ENCODE measurements at regions not wholly inside any gene's neighbourhood (a gene's known extent, or its start where the extent isn't known, plus 50 kb on each side); places are given as distances from the start of the nearest gene placed in this dataset.

GRCh38 chr2:14220101-14220500, 412.4 kb upstream of the LRATD1 start:
- FAIRE-seq = no peak
- TF ChIP-seq CTCF (IDR thresholded peaks at IDR 0.05; ENCODE audit: insufficient read depth, missing control alignments) = no peak
- no peak for DNase-seq (ENCODE audit: insufficient read length, low spot score)

DNA sequence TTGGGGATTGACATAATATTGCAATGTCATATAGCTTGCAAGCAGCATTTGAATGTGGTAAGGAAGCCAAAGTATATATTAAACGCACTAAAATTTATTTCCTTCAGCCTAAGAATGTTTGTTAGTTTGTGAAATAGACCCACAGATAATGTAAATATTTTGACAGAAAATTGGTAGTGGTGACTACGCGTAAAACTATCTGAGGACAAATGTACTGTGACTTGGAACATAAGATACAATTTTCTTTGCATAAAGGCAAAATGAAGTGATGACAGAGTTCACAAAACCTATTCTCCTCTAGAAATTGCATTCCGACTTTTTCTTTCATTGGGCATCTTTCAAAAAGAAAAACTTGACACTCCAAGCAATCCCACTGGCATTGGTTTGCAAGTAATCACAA, 411.1 kb upstream of the LRATD1 start:
- DNase-seq (ENCODE audit: insufficient read length, low spot score) = no peak
- no peak for FAIRE-seq
- TF ChIP-seq CTCF (IDR thresholded peaks at IDR 0.05; ENCODE audit: insufficient read depth, missing control alignments) = no peak

GRCh38 chr2:14223576-14223975, 408.9 kb upstream of the LRATD1 start:
- DNase-seq (ENCODE audit: insufficient read length, low spot score) (no peak), FAIRE-seq (no peak)
- TF ChIP-seq CTCF (IDR thresholded peaks at IDR 0.05; ENCODE audit: insufficient read depth, missing control alignments) = no peak

GRCh38 chr2:14231391-14231898, 401.1 kb upstream of the LRATD1 start:
- no peak for FAIRE-seq
- no peak for DNase-seq (ENCODE audit: insufficient read length, low spot score)
- TF ChIP-seq CTCF (IDR thresholded peaks at IDR 0.05; ENCODE audit: insufficient read depth, missing control alignments) = no peak

DNA sequence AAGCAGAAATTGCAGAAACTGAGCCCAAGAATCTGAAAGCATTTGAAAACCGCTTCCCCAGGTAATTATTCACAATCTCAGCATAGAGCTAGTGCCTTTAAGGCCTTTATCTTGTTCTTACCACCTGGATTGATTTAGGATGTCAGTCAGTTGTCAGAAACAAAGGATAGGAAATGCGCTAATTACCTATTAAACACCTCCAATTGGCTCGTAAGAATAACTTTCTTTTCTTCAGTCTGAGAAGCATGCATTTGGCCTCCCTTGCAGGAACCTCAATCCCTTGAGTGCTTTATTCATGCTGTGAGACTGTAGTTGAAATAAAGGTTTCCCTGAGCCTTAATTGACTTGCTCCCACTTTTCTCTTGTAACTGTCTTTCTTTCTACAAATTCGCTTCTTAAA, 400.3 kb upstream of the LRATD1 start:
- no peak for TF ChIP-seq CTCF (IDR thresholded peaks at IDR 0.05; ENCODE audit: insufficient read depth, missing control alignments)
- DNase-seq (ENCODE audit: insufficient read length, low spot score) = no peak
- FAIRE-seq = no peak

DNA sequence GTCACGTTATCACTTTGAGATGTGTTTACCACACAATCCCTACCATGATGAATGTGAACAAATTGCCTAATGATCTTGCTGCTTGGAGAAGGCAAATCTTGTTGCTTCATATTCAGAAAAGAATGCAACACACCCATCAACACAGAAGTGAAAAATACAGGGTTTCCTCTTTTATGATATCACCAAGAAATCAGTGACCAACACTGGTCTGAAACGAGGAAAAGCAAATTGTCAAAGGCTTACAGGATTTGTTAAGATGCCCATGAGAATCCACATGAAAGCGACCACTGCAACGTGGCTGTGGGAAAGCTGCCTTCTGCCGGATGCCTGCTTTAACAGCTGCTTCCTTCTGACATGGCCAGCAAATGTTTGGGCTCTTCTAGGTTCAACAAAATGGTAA, 397.6 kb upstream of the LRATD1 start:
- no peak for TF ChIP-seq CTCF (IDR thresholded peaks at IDR 0.05; ENCODE audit: insufficient read depth, missing control alignments)
- DNase-seq (ENCODE audit: insufficient read length, low spot score) = no peak
- FAIRE-seq = no peak

GRCh38 chr2:14235667-14236066, 396.9 kb upstream of the LRATD1 start:
- no peak for FAIRE-seq

More at GRCh38 chr2:14235667-14236066, 396.9 kb upstream of the LRATD1 start:
- TF ChIP-seq CTCF (IDR thresholded peaks at IDR 0.05; ENCODE audit: insufficient read depth, missing control alignments) = no peak
- DNase-seq (ENCODE audit: insufficient read length, low spot score) = no peak

Data from D721Med (cell line).